Mesothelial cell of epicardium (in vitro differentiated cells): ENCODE measurements at regions not wholly inside any gene's neighbourhood (a gene's known extent, or its start where the extent isn't known, plus 50 kb on each side); places are given as distances from the start of the nearest gene placed in this dataset.

Source experiments
- DNase-seq, 2 experiments: peaks; one replicate each; pipeline ENCODE4 v3.0.0; 2021; ENCODE audit warnings: low spot score in 2 of 2; ENCODE audit not compliant: unreplicated experiment in 2 of 2
- H3K27ac Mint-ChIP-seq: 2 replicates; pipeline ENCODE4 v1.8.0; 2021; ENCODE audit warnings: mixed read lengths
- H3K27me3 Mint-ChIP-seq: 2 replicates; pipeline ENCODE4 v1.8.0; 2021; ENCODE audit warnings: low read depth, mixed read lengths
- H3K36me3 Mint-ChIP-seq: 2 replicates; pipeline ENCODE4 v1.8.0; 2021; ENCODE audit warnings: mixed read lengths
- H3K4me1 Mint-ChIP-seq: 2 replicates; pipeline ENCODE4 v1.8.0; 2021; ENCODE audit warnings: mixed read lengths
- H3K4me3 Mint-ChIP-seq: 2 replicates; pipeline ENCODE4 v1.8.0; 2021; ENCODE audit warnings: mild to moderate bottlenecking, moderate library complexity, mixed read lengths
- H3K9me3 Mint-ChIP-seq: 2 replicates; pipeline ENCODE4 v1.8.0; 2021; ENCODE audit warnings: mixed read lengths
- CTCF ChIP-seq: fragments of 200-600 bp; sonication (generic); IDR thresholded peaks from one replicate; pipeline ENCODE4 v1.5.0; 2021; ENCODE audit warnings: antibody characterized with exemption; ENCODE audit not compliant: unreplicated experiment

GRCh38 chrX:7771788-7772438, 71.1 kb upstream of the VCX start:
- DNase-seq: no peak
- H3K4me1 Mint-ChIP-seq: no peaks in the 10 kb centered on the region
- no peak for TF ChIP-seq CTCF
- H3K36me3 Mint-ChIP-seq: no peaks in the 10 kb centered on the region
- no peak overlapping the region for H3K4me3 Mint-ChIP-seq
- no peak overlapping the region for H3K27ac Mint-ChIP-seq
- H3K9me3 Mint-ChIP-seq: peaks cover 14% of the 10 kb centered on the region
- peaks cover 13% of the 10 kb centered on the region for H3K27me3 Mint-ChIP-seq

- Mint-ChIP-seq H3K4me3 (no peak overlapping the region), H3K9me3 (no peaks in the 10 kb centered on the region), H3K4me1 (no peaks in the 10 kb centered on the region), H3K27ac (no peak overlapping the region), H3K36me3 (no peaks in the 10 kb centered on the region), H3K27me3 (peaks cover 3% of the 10 kb centered on the region)
- no peak for TF ChIP-seq CTCF
- no peak for DNase-seq
Measured at GRCh38 chrX:7759830-7760229, 83.1 kb upstream of the VCX start.

- no peak for TF ChIP-seq CTCF
- H3K4me3 Mint-ChIP-seq: no peak overlapping the region
- DNase-seq: no peak
- no peaks in the 10 kb centered on the region for H3K4me1 Mint-ChIP-seq
- H3K27me3 Mint-ChIP-seq: peaks cover 2% of the 10 kb centered on the region
- no peak overlapping the region for H3K27ac Mint-ChIP-seq
- H3K9me3 Mint-ChIP-seq: no peaks in the 10 kb centered on the region
- no peaks in the 10 kb centered on the region for H3K36me3 Mint-ChIP-seq
Measured at GRCh38 chrX:7746856-7747255, 96.1 kb upstream of the VCX start.

- Mint-ChIP-seq H3K4me1 (no peaks in the 10 kb centered on the region), H3K9me3 (no peaks in the 10 kb centered on the region), H3K27ac (no peak overlapping the region), H3K4me3 (no peak overlapping the region), H3K27me3 (peaks cover 4% of the 10 kb centered on the region), H3K36me3 (no peaks in the 10 kb centered on the region)
- no peak for DNase-seq
- no peak for TF ChIP-seq CTCF
Measured at GRCh38 chrX:7730071-7730470, 112.9 kb upstream of the VCX start.

GRCh38 chrX:7720519-7720918, 122.5 kb upstream of the VCX start:
- TF ChIP-seq CTCF: no peak
- DNase-seq: no peak
- Mint-ChIP-seq H3K4me1 (no peaks in the 10 kb centered on the region), H3K36me3 (no peaks in the 10 kb centered on the region), H3K27ac (no peak overlapping the region), H3K9me3 (peaks cover 3% of the 10 kb centered on the region), H3K4me3 (no peak overlapping the region), H3K27me3 (no peaks in the 10 kb centered on the region)

- Mint-ChIP-seq H3K27me3 (no peaks in the 10 kb centered on the region), H3K36me3 (no peaks in the 10 kb centered on the region), H3K9me3 (peaks cover 9% of the 10 kb centered on the region), H3K4me1 (peaks cover 9% of the 10 kb centered on the region), H3K27ac (no peak overlapping the region), H3K4me3 (no peak overlapping the region)
- no peak for DNase-seq
- no peak for TF ChIP-seq CTCF
Measured at GRCh38 chrX:7714351-7714750, 128.6 kb upstream of the VCX start.
